HG02885 (cell line): ENCODE measurements at regions not wholly inside any gene's neighbourhood (a gene's known extent, or its start where the extent isn't known, plus 50 kb on each side); places are given as distances from the start of the nearest gene placed in this dataset.

Experiments used
- ATAC-seq: cut with Tn5 transposase; IDR thresholded peaks from one replicate; pipeline ENCODE4 v1.9.1; 2021; ENCODE audit warnings: mild to moderate bottlenecking; ENCODE audit not compliant: unreplicated experiment, poor library complexity

DNA sequence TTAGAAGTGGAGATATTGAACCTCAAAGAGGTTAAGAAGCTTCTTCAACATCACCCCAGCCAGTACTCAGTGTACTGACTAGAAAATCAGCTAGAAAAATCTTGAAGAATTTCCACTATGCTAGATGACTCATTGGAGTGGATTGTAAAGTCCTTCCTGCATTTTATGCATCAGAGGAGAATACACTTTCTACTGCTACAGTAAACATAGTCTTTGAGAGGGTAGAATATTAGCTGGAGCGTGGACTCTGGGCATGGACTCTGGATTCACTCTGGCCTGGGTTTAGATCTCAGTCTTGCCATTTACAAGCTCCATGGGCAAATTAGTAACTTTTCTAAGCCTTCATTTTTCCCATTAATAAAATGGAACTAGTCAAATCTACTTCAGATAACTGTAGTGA lies 215.9 kb downstream of the IRS1 start:
- no peak for ATAC-seq

DNA sequence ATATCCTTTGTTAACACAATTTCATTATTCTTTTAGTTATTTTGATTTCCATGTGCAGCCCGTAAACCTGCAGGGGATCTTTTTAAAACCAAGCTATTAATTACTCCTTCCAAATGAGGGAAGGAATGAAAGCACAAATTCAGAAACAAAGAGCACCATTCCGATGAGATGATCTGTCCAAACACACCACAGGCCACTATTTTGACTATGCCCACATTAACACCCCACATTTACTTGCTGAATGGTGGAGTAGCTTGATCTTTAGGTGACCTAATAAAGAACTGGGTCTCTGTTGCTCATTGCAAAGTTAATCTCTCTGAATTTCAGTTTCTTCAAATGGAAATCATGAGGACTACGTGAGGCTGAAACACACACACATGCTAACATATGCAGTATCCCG lies 218.0 kb downstream of the IRS1 start:
- ATAC-seq: no peak

- ATAC-seq: no peak
Observed at GRCh38 chr2:226581004-226581403, 218.6 kb downstream of the IRS1 start.

- no peak for ATAC-seq
Observed at GRCh38 chr2:226580403-226580802, 219.2 kb downstream of the IRS1 start.

DNA sequence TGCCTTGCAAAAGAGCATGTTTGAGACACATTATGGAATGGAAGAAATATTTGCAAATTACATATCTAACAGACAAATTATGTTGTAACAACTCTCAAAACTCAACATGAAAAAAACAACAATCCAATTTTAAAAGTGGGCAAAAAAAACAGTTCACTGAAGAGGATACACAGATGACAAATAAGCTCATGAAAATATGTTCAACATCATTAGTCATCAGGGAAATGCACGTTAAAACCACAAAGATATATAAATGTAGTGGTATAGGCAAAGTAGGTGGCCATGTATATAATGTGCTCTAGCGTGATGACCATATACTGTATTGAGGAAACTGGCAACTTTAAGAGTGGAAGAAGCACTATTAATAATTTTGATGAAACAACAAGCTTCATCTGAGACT lies 220.1 kb downstream of the IRS1 start:
- ATAC-seq: no peak

DNA sequence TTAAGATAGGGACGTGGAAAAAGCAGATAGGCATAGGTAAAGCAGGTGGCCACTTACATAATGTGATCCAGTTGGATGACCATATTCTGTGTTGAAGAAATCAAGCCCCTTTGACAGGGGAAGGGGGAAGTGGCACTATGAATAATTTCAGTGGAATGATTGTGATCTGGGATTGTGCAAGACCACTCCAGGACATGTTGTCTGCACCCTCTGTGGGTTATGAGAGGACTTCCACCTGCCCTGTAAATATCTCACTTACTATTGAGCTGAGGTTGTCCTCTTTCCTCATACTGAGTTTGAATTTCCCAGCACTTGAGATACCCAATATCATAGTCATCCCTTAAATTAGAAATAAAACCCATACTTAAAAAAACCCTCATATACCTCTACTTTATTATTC lies 220.7 kb downstream of the IRS1 start:
- no peak for ATAC-seq

GRCh38 chr2:226578373-226578772 lies 221.2 kb downstream of the IRS1 start:
- ATAC-seq: no peak

GRCh38 chr2:226575928-226576327 lies 223.7 kb downstream of the IRS1 start:
- no peak for ATAC-seq

GRCh38 chr2:226573158-226573557 lies 226.5 kb downstream of the IRS1 start:
- no peak for ATAC-seq

- no peak for ATAC-seq
Observed at GRCh38 chr2:226564667-226565066, 235.0 kb downstream of the IRS1 start.

DNA sequence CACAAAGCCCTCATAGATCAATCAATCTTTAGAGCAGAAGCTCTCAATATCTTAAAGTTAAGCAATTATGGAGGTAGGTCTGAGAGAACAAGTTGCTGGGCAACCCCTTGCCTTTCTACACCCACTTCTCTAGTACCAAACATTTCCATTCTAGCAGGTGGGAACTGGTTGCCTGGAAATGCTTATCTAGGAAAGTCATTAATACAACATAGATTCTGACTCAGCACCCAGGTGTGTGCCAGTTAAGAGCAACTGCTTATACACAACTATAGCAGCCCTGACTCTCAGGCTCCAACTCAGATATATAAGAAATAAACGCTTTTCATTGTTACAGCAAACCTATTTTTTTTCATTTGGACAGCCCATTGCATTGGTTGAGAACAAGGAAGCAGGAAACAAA lies 237.7 kb downstream of the IRS1 start:
- ATAC-seq: no peak

GRCh38 chr2:226560325-226560724 lies 239.3 kb downstream of the IRS1 start:
- ATAC-seq: no peak

DNA sequence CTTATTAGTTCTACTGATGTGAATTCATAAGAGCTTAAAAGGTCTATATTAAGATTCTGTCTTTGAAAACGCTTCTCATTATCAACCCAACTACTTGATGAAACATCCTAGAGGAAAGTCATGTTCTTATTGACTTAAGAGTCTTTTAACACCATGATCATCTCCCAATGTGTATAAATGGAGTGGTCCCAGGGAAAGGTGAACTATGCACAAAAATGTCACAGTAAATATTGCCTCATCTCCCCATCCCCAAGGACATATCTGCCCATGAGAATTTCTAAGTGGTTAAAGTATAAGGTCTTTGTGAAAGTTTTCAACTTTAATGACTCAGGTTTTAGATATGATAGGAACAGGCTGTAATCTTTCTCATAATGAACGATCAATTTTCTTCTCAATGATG lies 240.1 kb downstream of the IRS1 start:
- ATAC-seq: no peak

DNA sequence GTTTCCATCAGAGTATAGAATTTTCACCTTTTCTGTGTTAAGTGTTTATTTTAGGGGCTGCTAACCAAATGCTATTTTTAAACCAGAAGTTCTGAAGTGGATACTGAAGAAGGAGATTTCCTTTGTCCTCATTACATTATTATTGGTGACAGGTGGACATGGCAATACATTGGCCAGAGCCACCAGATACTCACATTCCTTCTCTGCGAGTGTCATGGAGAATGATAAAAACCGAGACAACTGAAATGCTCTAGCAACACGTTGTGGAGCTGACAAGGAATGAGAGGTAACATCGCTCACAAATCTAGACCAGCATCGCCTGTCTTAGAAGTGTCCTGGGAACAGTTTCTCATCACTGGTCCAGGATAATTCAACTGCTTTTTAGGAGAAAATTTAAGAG lies 241.2 kb downstream of the IRS1 start:
- no peak for ATAC-seq

DNA sequence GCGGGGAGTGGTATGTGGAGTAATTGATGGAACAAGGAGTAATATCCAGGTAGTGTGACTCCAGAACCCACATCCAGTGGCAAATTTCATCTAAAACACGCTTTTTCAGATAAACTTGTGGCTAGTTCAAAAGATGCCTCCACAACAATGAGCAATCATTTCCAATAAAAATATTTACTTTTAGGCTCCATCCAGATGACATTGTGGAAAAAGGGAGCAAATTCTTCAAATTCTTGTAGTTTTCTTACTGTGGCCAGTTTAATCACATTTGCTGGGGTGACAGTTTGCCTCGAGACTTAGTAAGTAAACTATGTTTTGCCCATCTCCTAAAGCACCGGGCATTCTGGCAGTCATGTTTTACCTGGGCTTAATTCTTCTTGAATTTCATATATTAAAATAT lies 243.6 kb downstream of the IRS1 start:
- no peak for ATAC-seq

GRCh38 chr2:226554701-226555100 lies 244.9 kb downstream of the IRS1 start:
- no peak for ATAC-seq

DNA sequence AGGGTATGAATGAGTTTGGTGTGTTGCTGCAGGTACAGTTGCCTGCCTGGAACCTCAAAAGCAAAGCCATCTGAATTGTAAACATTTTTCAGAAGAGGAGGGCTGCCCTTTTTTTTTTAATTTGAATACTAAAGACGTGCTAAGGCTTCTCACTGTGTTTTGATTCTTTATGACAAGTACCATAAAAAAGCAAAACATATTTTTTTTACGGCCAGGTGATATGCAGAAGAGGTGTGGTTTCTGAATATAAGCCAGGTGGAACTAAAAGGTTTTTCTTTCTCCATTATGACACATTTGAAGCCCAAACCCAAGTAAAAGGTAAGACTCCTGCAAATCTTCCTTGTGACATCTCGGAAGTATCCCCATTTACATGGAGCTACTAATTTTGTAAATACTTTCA lies 246.3 kb downstream of the IRS1 start:
- ATAC-seq: no peak

- ATAC-seq: no peak
Observed at GRCh38 chr2:226552571-226553285, 246.9 kb downstream of the IRS1 start.

- ATAC-seq: no peak
Observed at GRCh38 chr2:226551522-226552250, 247.9 kb downstream of the IRS1 start.

- no peak for ATAC-seq
Observed at GRCh38 chr2:226550801-226551200, 248.8 kb downstream of the IRS1 start.

DNA sequence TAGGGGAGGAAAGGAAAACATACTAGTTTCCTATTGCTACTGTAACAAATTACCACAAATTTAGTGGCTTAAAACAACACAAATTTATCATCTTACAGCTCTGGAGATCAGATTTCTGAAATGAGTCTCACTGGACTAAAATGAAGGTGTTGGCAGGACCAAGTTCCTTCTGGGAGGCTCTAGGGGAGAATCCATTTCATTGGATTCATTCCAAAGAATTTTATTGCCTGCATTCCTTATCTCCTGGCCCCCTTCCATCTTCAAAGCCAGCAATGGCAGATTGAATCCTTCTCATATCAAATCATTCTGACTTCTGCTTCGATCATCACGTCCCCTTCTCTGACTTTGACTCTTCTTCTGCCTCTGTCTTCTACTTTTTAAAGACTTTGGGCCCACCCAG lies 250.9 kb downstream of the IRS1 start:
- ATAC-seq: no peak

DNA sequence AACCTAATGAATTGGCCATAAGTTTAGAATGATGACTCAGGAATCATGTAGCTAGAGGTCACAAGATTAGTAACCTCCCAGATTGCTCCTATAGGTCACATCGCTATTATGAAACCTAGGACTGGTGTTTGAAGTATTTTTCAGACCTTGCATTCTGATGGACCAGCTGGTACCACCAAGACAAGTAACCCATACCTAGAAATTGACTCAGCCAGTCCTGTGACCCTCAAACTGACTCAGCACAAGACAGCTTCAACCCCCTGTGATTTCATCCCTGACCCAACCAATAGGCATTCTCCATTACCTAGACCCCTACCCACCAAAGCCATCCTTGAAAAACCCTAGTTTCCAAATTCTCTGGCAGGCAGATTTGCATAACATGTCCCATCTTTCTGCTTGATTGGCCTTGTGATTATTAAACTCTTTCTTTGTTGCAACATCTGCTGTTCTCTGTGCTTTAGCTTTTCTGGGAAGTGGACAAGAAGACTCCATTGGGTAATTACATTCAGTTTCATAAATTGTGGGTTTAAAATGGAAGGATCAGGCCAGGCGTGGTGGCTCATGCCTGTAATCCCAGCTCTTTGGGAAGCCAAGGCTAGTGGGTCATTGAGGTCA lies 254.9 kb downstream of the IRS1 start:
- no peak for ATAC-seq
